ENCODE measurements at regions not wholly inside any gene's neighbourhood (a gene's known extent, or its start where the extent isn't known, plus 50 kb on each side); places are given as distances from the start of the nearest gene placed in this dataset.
A peak's percentile ranks its signal among the peaks of the same experiment; 100 is the strongest.

- peak; percentile 98 for DNase-seq
Measured at GRCh38 chr1:59156526-59157199, 140.2 kb upstream of the FGGY start.

- DNase-seq: no peak
Measured at GRCh38 chr1:59158321-59158720, 138.6 kb upstream of the FGGY start.

DNA sequence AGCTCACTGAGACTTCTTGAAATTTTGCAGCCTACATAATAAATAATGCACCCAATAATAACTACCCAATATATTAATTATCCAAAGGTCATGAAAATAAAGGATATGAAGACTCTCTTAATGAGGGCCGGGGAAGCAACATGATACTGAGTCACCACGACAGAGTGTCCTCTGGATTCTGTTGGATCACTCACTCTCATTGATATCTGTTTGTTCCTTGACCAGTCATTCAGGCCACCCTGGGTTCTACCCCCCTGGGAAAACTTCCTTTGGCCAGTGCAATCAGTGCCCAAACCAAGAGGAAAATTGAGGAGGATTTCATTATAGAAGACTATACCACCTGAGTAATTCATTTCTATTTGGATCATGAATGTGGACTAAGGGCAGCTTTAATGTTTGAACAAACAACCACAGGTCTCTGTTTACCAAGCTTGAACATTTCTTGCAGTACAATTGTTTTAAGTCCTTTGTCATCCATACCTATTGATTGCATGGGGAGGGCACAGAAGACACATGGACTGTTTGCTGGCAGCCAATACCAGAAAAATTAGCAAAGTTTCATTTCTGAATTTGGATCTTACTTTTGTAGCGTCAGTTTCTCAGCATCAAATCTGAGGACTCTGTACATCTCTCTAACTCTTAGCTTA is 137.2 kb upstream of the FGGY start:
- DNase-seq: no peak

GRCh38 chr1:59161136-59161535 is 135.8 kb upstream of the FGGY start:
- DNase-seq: no peak

DNA sequence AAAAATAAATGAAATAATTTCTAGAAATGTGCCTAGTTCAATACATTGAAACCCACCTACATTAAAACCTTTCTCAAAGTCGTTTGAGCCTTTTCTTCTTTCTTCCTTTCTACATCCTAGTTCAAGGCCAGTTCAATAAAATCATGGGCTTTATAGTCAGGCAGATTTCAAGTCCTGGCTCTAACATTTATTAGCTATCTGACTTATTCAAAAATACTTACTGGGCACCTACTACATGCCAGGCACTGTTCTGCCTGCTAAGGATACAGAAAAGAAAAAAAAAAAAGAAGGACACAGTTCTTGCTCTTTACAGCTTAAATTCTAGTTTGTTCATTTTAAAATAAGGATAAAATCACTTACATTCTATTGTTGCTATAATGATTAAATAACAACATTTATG is 134.2 kb upstream of the FGGY start:
- no peak for DNase-seq

GRCh38 chr1:59163268-59164092 is 133.4 kb upstream of the FGGY start:
- peak; percentile 97 for DNase-seq

- no peak for DNase-seq
Measured at GRCh38 chr1:59164371-59164770, 132.5 kb upstream of the FGGY start.

- no peak for DNase-seq
Measured at GRCh38 chr1:59165353-59165752, 131.5 kb upstream of the FGGY start.

- no peak for DNase-seq
Measured at GRCh38 chr1:59169703-59170102, 127.2 kb upstream of the FGGY start.

GRCh38 chr1:59170659-59171058 is 126.2 kb upstream of the FGGY start:
- DNase-seq: no peak

GRCh38 chr1:59171788-59172187 is 125.1 kb upstream of the FGGY start:
- DNase-seq: no peak

- DNase-seq: no peak
Measured at GRCh38 chr1:59172693-59173092, 124.2 kb upstream of the FGGY start.

DNA sequence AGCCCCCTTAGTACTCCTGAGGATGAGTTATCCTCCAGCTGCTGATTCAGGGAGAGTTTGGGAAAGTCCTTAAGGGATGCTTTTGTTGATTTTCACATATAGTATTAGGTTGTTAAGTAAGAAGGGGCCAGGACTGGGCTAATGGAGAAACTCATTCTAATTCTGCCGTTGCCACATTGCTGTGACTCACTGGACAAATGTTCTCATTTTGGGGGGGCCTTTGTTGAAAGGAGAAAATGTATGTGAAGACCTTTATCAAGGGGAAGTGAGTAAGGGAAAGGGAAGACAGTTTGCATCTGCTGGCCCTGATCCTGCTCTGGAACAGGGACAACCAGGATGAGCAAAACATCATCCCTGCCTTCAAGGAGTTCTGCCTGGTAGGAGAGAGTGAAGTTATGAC is 123.2 kb upstream of the FGGY start:
- DNase-seq: peak; percentile 93

GRCh38 chr1:59176471-59176870 is 120.4 kb upstream of the FGGY start:
- DNase-seq: no peak

- peak; percentile 38 for DNase-seq
Measured at GRCh38 chr1:59177756-59178155, 119.1 kb upstream of the FGGY start.

DNA sequence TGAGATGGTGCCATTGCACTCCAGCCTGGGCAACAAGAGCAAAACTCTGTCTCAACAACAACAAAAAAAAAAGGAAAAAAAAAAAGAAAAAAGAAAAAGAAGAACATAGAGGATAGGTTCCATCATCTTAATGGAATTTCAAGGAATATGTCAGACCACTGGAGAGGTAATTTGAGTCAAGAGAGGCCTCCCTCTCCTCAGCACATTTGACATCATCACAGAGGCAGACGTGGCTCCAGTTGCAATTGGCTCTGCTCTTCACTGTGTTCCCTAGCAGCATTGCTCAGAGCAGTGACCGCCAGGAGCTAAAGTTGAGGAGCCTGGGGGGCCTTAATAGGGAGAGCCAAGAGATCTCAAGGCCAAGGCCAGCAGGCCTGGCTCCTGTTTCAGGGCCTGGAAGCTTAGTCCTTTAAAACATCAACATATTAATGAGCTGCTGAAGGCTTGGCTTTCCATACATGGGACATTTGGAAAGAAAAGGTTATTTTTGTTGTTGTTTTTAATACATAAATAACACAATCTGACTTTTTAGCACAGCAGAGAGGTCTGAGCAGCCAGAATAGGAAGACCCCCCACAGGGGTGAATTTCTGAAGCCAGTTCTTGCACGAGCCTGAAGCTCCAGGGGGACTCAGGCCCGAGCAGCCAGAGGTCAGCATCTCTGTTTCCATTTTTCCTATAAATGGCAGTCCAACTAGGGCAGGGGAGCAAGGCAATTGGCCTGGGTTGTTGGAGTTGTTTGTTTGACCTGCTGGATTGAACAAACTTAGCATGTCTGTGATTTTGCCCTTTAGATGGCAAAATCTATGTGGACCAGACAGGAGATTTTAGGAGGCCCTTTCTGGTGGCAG is 118.3 kb upstream of the FGGY start:
- peak; percentile 85 for DNase-seq

DNA sequence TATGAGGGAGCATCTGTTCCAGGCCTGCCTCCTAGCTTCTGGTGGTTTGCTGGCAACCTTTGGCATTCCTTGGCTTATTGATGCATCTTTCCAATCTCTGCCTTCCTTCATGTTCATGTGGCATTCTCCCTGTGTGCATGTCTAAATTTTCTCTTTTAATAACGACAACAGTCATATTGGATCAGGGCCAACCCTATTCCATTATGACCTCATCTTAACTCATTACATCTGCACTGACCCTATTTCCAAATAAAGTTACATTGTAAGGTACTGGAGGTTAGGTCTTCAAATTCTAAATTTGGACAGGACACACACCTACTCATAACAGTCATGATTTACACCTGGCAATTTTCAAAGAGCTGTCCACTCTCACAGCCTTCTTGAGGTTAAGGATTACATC is 117.2 kb upstream of the FGGY start:
- DNase-seq: no peak

DNA sequence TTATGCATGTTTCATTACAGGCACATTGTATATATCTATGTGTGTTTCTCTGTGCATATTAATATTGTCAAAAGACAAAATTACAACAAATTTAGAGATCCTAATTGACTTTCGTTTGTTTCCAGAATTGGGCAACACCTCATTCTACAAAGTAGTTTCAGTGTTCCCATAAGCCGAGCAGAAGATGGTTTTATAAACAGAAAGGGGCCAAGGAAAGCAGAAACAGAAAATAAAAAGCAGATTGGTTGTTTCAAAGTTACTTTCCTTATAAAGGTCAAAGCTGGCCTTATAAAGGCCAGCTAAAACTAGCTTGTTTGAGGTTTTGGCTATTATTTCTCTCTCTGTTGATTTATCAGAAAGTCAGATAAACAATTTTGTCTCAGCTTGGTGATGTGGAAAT is 116.2 kb upstream of the FGGY start:
- DNase-seq: no peak

DNA sequence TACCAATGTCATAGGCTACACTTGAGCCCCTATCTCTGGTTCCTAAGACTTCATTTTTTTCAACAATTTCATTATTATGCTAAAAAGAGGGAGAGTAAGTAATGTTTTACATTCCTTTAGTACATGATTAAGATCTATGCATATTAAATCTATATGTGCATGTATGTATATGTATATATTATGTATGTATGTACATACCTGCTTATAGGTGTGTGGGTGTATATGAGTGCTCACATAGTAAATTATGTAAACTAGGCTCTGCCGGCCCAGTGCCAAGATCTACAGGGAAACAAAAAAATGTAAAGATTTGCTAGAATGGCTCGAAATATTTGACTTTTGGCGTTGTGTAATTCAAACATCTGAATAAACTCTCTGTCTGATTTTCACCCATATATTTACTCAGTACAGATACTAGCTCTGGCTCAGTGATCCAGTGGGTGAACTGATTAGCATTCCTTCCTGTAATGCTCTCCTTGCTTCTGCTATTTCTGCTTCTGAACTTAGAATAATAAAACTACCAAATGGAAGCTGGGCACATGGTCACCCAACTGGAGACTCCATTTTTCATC is 113.1 kb upstream of the FGGY start:
- DNase-seq: no peak

DNA sequence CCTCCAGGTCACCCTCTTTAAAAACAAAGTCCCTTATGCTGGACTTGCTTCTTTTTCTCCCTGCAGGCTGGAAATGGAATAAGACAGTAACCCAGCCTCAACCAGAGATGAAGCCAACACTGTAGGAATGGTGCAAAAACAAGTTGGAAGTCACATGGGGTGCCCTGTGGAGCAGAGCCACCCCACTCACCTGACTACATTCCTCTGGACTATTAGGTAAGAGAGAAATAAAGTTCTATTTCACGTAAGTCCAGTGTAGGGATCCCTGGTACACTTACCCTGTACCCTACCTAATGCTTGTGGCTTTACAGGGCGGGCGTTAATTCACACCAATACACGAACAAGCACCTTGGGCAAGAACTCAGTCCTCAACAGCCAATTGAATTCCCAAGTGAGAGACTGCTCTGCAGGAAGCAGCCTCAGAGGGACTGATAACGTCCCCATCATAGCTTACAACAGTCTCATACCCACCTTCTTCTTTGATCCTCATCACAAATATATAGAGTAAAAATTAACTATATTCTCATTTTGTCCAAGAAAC is 112.5 kb upstream of the FGGY start:
- DNase-seq: no peak

GRCh38 chr1:59185163-59185860 is 111.6 kb upstream of the FGGY start:
- no peak for DNase-seq

- DNase-seq: peak; percentile 82
Measured at GRCh38 chr1:59186656-59187055, 110.2 kb upstream of the FGGY start.
